ENCODE measurements at regions not wholly inside any gene's neighbourhood (a gene's known extent, or its start where the extent isn't known, plus 50 kb on each side); places are given as distances from the start of the nearest gene placed in this dataset.

DNA sequence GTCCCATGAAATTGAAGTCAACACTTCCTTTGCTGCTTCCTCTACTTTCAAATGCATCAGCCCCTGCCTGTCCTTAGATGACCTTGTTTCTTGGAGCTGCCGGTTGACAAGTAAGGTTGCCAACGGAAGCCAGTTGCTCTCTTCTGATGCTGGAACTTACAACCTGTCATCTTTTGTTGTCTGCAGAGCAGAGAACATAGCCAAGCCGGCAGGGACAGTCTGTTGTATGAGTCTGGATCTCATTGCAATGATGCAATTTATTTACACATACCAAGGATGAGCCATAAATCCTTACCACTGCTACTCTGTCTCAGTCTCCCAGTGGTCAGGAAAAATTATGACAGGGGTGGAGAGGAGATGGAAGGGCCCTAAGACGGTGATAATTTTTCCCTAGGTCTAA, 151.4 kb downstream of the BLID start:
- TF ChIP-seq, protein P1, sequence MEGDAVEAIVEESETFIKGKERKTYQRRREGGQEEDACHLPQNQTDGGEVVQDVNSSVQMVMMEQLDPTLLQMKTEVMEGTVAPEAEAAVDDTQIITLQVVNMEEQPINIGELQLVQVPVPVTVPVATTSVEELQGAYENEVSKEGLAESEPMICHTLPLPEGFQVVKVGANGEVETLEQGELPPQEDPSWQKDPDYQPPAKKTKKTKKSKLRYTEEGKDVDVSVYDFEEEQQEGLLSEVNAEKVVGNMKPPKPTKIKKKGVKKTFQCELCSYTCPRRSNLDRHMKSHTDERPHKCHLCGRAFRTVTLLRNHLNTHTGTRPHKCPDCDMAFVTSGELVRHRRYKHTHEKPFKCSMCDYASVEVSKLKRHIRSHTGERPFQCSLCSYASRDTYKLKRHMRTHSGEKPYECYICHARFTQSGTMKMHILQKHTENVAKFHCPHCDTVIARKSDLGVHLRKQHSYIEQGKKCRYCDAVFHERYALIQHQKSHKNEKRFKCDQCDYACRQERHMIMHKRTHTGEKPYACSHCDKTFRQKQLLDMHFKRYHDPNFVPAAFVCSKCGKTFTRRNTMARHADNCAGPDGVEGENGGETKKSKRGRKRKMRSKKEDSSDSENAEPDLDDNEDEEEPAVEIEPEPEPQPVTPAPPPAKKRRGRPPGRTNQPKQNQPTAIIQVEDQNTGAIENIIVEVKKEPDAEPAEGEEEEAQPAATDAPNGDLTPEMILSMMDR (IDR thresholded peaks at IDR 0.05), result no peak
- TF ChIP-seq EZH2 (IDR thresholded peaks at IDR 0.05; ENCODE audit: borderline replicate concordance, insufficient read depth, low read depth, low read length, poor library complexity, severe bottlenecking), result no peak
